ENCODE measurements at regions not wholly inside any gene's neighbourhood (a gene's known extent, or its start where the extent isn't known, plus 50 kb on each side); places are given as distances from the start of the nearest gene placed in this dataset.

GRCh38 chr1:47630346-47630745, 192.5 kb downstream of the FOXD2 start:
- DNase-seq: no peak

GRCh38 chr1:47631411-47631995, 193.7 kb downstream of the FOXD2 start:
- DNase-seq: no peak

- no peak for DNase-seq
Observed at GRCh38 chr1:47635111-47635510, 197.3 kb downstream of the FOXD2 start.

- no peak for DNase-seq
Observed at GRCh38 chr1:47635597-47635996, 197.8 kb downstream of the FOXD2 start.

- DNase-seq: no peak
Observed at GRCh38 chr1:47637111-47637685, 199.4 kb downstream of the FOXD2 start.

GRCh38 chr1:47638240-47638639, 200.4 kb downstream of the FOXD2 start:
- no peak for DNase-seq

- DNase-seq: no peak
Observed at GRCh38 chr1:47638713-47639112, 200.9 kb downstream of the FOXD2 start.

- peak; percentile 82 for DNase-seq
Observed at GRCh38 chr1:47643306-47644211, 205.7 kb downstream of the FOXD2 start.

GRCh38 chr1:47644212-47644573, 206.3 kb downstream of the FOXD2 start:
- DNase-seq: peak; percentile 83

- no peak for DNase-seq
Observed at GRCh38 chr1:47645151-47645550, 207.3 kb downstream of the FOXD2 start.

GRCh38 chr1:47646676-47647075, 208.8 kb downstream of the FOXD2 start:
- no peak for DNase-seq

GRCh38 chr1:47647327-47647845, 209.5 kb downstream of the FOXD2 start:
- no peak for DNase-seq

GRCh38 chr1:47650205-47650604, 212.4 kb downstream of the FOXD2 start:
- peak; percentile 48 for DNase-seq

GRCh38 chr1:47650611-47651010, 212.8 kb downstream of the FOXD2 start:
- no peak for DNase-seq

- no peak for DNase-seq
Observed at GRCh38 chr1:47651311-47652089, 213.7 kb downstream of the FOXD2 start.

GRCh38 chr1:47655521-47656300, 217.9 kb downstream of the FOXD2 start:
- no peak for DNase-seq

GRCh38 chr1:47656719-47657685, 219.2 kb downstream of the FOXD2 start:
- peak; percentile 58 for DNase-seq

- no peak for DNase-seq
Observed at GRCh38 chr1:47658161-47658920, 220.5 kb downstream of the FOXD2 start.

- no peak for DNase-seq
Observed at GRCh38 chr1:47659146-47659545, 221.3 kb downstream of the FOXD2 start.

- DNase-seq: no peak
Observed at GRCh38 chr1:47660622-47661021, 222.8 kb downstream of the FOXD2 start.
